Activated effector memory CD4-positive, alpha-beta T cell treated with anti-CD3 and anti-CD28 coated beads, Interleukin-2, amount 50 U/mL, for 16 hours (primary cell): ENCODE measurements at regions not wholly inside any gene's neighbourhood (a gene's known extent, or its start where the extent isn't known, plus 50 kb on each side); places are given as distances from the start of the nearest gene placed in this dataset.
"Not testable (repeated sequence)": the region's sequence is repeated elsewhere in the genome, so short reads cannot be mapped to it uniquely, and the experiment has no call there.

Experiments used
- DNase-seq: peaks from one replicate; pipeline ENCODE4 v3.0.0-alpha.2; 2020

GRCh38 chr2:16952368-16952767 is 286.7 kb upstream of the CYRIA start:
- no peak for DNase-seq

GRCh38 chr2:16950436-16950835 is 284.8 kb upstream of the CYRIA start:
- DNase-seq, result no peak

- no peak for DNase-seq
Measured at GRCh38 chr2:16948710-16949109, 283.1 kb upstream of the CYRIA start.

- no peak for DNase-seq
Measured at GRCh38 chr2:16948053-16948452, 282.4 kb upstream of the CYRIA start.

- no peak for DNase-seq
Measured at GRCh38 chr2:16943279-16943958, 277.8 kb upstream of the CYRIA start.

GRCh38 chr2:16940214-16940613 is 274.6 kb upstream of the CYRIA start:
- DNase-seq, result no peak

- no peak for DNase-seq
Measured at GRCh38 chr2:16939771-16940170, 274.1 kb upstream of the CYRIA start.

GRCh38 chr2:16933355-16933754 is 267.7 kb upstream of the CYRIA start:
- no peak for DNase-seq

GRCh38 chr2:16932826-16933225 is 267.2 kb upstream of the CYRIA start:
- no peak for DNase-seq

- DNase-seq, result no peak
Measured at GRCh38 chr2:16931441-16931840, 265.8 kb upstream of the CYRIA start.

- no peak for DNase-seq
Measured at GRCh38 chr2:16927398-16927797, 261.8 kb upstream of the CYRIA start.

- no peak for DNase-seq
Measured at GRCh38 chr2:16925145-16925544, 259.5 kb upstream of the CYRIA start.

- not testable (repeated sequence) for DNase-seq
Measured at GRCh38 chr2:16915341-16915755, 249.7 kb upstream of the CYRIA start.

GRCh38 chr2:16911746-16912145 is 246.1 kb upstream of the CYRIA start:
- no peak for DNase-seq

GRCh38 chr2:16908656-16909055 is 243.0 kb upstream of the CYRIA start:
- DNase-seq, result no peak

- DNase-seq, result no peak
Measured at GRCh38 chr2:16907645-16908282, 242.1 kb upstream of the CYRIA start.

GRCh38 chr2:16905325-16905724 is 239.7 kb upstream of the CYRIA start:
- DNase-seq, result not testable (repeated sequence)

GRCh38 chr2:16900405-16901025 is 234.9 kb upstream of the CYRIA start:
- DNase-seq, result no peak

GRCh38 chr2:16899958-16900357 is 234.3 kb upstream of the CYRIA start:
- no peak for DNase-seq

GRCh38 chr2:16890081-16890480 is 224.4 kb upstream of the CYRIA start:
- no peak for DNase-seq

GRCh38 chr2:16885027-16885426 is 219.4 kb upstream of the CYRIA start:
- no peak for DNase-seq

- DNase-seq, result no peak
Measured at GRCh38 chr2:16882706-16883105, 217.1 kb upstream of the CYRIA start.

- no peak for DNase-seq
Measured at GRCh38 chr2:16881122-16881521, 215.5 kb upstream of the CYRIA start.

- DNase-seq, result no peak
Measured at GRCh38 chr2:16871411-16871810, 205.8 kb upstream of the CYRIA start.
